Testis (tissue), 2 donors: ENCODE measurements at regions not wholly inside any gene's neighbourhood (a gene's known extent, or its start where the extent isn't known, plus 50 kb on each side); places are given as distances from the start of the nearest gene placed in this dataset.

Experiments used
- CTCF ChIP-seq, 3 experiments: fragments of 450-650 bp in 2 of 3; fragments of 200-600 bp in 1 of 3; sonication (generic) in 1 of 3; IDR thresholded peaks; one replicate each; pipeline ENCODE4 v1.5.1; 2016 to 2019; ENCODE audit warnings: antibody characterized with exemption in 3 of 3, mild to moderate bottlenecking in 2 of 3, moderate library complexity in 1 of 3
- POLR2A ChIP-seq: fragments of 450-650 bp; IDR thresholded peaks from one replicate; pipeline ENCODE4 v1.6.1; 2017; ENCODE audit warnings: antibody characterized with exemption, mild to moderate bottlenecking, moderate library complexity

- TF ChIP-seq CTCF (IDR thresholded peaks at IDR 0.05), result no peak
- TF ChIP-seq POLR2A, result no peak
Observed at GRCh38 chr9:88044200-88044599, 69.9 kb upstream of the CDK20 start.
